ENCODE measurements at regions not wholly inside any gene's neighbourhood (a gene's known extent, or its start where the extent isn't known, plus 50 kb on each side); places are given as distances from the start of the nearest gene placed in this dataset.

DNA sequence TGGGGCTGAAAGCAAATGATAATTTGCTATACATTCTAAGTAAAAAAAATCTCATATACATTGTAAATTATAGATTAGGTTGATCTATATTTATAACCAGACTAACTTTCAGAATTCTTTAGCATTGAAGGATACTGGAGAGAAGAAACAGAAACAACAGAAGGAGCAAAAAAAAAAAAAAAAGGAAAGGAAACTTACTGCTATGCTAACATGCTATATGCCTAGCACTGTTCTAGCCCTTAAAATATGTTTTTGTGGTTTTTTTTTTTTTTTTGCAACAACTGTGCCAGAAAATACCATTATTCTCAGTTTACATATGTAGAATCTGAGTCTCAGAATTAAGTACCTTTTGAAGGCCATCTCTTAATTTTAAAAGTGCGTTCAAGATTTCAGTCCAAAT, 204.9 kb upstream of the MC4R start:
- no peak overlapping the region for H3K4me3 ChIP-seq (ENCODE audit: low read depth, low read length, poor library complexity, severe bottlenecking)
- no peak overlapping the region for H2AFZ ChIP-seq (ENCODE audit: low read length)
- no peaks in the 10 kb centered on the region for H3K9me3 ChIP-seq (ENCODE audit: low read length)
- no peaks in the 10 kb centered on the region for H3K9me2 ChIP-seq (ENCODE audit: low read depth, low read length)
- H3K27ac ChIP-seq (ENCODE audit: low read depth, low read length, poor library complexity, severe bottlenecking), result no peak overlapping the region
- no peaks in the 10 kb centered on the region for H3K36me3 ChIP-seq (ENCODE audit: insufficient read depth, low read length)
- H4K20me1 ChIP-seq (ENCODE audit: insufficient read depth, low read length), result no peaks in the 10 kb centered on the region
- no peaks in the 10 kb centered on the region for H3K4me1 ChIP-seq (ENCODE audit: insufficient read depth, low read length, severe bottlenecking)
- no peaks in the 10 kb centered on the region; the same call in 1 of the 2 replicates for H3F3A ChIP-seq (ENCODE audit: insufficient read depth, low read length)
- no peaks in the 10 kb centered on the region for H3K79me2 ChIP-seq (ENCODE audit: insufficient read depth, low read length)
- H3K9ac ChIP-seq (ENCODE audit: low read length), result no peak overlapping the region
- TF ChIP-seq EZH2 (IDR thresholded peaks at IDR 0.05; ENCODE audit: borderline replicate concordance, low read length), result no peak
- TF ChIP-seq, protein P1, sequence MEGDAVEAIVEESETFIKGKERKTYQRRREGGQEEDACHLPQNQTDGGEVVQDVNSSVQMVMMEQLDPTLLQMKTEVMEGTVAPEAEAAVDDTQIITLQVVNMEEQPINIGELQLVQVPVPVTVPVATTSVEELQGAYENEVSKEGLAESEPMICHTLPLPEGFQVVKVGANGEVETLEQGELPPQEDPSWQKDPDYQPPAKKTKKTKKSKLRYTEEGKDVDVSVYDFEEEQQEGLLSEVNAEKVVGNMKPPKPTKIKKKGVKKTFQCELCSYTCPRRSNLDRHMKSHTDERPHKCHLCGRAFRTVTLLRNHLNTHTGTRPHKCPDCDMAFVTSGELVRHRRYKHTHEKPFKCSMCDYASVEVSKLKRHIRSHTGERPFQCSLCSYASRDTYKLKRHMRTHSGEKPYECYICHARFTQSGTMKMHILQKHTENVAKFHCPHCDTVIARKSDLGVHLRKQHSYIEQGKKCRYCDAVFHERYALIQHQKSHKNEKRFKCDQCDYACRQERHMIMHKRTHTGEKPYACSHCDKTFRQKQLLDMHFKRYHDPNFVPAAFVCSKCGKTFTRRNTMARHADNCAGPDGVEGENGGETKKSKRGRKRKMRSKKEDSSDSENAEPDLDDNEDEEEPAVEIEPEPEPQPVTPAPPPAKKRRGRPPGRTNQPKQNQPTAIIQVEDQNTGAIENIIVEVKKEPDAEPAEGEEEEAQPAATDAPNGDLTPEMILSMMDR (IDR thresholded peaks at IDR 0.05; ENCODE audit: low read length), result no peak
- no peak overlapping the region for H3K4me2 ChIP-seq (ENCODE audit: low read length)
- H3K27me3 ChIP-seq (ENCODE audit: insufficient read depth, low read length), result no peaks in the 10 kb centered on the region

DNA sequence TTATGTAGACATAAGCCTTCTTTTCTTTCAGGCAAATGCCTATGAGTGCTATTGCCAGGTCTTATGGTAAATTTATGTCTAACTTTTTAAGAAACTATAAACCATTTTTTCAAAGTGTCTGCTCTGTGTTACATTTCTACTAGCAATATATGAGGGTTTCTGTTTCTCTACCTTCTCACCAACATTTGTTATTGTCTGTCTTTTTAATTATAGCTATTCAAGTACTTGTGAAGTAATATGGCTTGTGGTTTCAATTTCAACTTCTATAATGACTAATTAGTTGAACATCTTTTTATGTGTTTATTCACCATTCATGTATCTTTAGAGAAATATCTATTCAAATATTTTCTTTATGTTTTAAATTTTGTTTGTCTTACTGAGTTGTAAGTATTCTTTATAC, 213.1 kb upstream of the MC4R start:
- Histone ChIP-seq H3K27ac (ENCODE audit: low read depth, low read length, poor library complexity, severe bottlenecking) (no peak overlapping the region), H3K4me2 (ENCODE audit: low read length) (no peak overlapping the region), H3K9me3 (ENCODE audit: low read length) (peaks cover 7% of the 10 kb centered on the region; the same call in 1 of the 2 replicates), H3K4me3 (ENCODE audit: low read depth, low read length, poor library complexity, severe bottlenecking) (no peak overlapping the region), H3K4me1 (ENCODE audit: insufficient read depth, low read length, severe bottlenecking) (no peaks in the 10 kb centered on the region), H3F3A (ENCODE audit: insufficient read depth, low read length) (no peaks in the 10 kb centered on the region), H3K9ac (ENCODE audit: low read length) (no peak overlapping the region), H3K36me3 (ENCODE audit: insufficient read depth, low read length) (no peaks in the 10 kb centered on the region), H3K79me2 (ENCODE audit: insufficient read depth, low read length) (no peaks in the 10 kb centered on the region), H4K20me1 (ENCODE audit: insufficient read depth, low read length) (no peaks in the 10 kb centered on the region), H3K9me2 (ENCODE audit: low read depth, low read length) (no peaks in the 10 kb centered on the region), H2AFZ (ENCODE audit: low read length) (no peak overlapping the region), H3K27me3 (ENCODE audit: insufficient read depth, low read length) (no peaks in the 10 kb centered on the region)
- TF ChIP-seq, protein P1 (IDR thresholded peaks at IDR 0.05; ENCODE audit: low read length), result no peak
- no peak for TF ChIP-seq EZH2 (IDR thresholded peaks at IDR 0.05; ENCODE audit: borderline replicate concordance, low read length)

DNA sequence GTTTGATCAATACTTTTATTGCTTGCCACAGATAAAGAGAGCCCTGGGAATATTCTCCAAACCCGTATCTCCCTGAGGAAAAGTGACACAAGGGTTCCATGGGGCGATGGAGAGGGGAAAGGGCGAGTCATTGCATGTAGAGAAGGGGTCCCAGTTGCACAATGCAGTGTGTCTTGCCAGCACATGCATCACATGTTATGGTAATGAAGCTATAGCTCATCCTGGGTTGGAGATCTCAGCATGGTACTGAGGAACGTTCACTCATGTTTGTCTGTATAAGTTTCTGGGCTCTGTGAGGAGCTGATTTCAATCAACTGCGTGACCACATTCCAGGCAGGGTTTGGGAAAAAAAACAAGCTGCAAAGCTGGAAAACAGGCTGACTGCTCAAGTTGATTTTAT, 220.7 kb upstream of the MC4R start:
- Histone ChIP-seq H3K9me2 (ENCODE audit: low read depth, low read length) (no peaks in the 10 kb centered on the region), H3K9ac (ENCODE audit: low read length) (no peak overlapping the region), H4K20me1 (ENCODE audit: insufficient read depth, low read length) (no peaks in the 10 kb centered on the region), H3K9me3 (ENCODE audit: low read length) (no peaks in the 10 kb centered on the region), H2AFZ (ENCODE audit: low read length) (no peak overlapping the region), H3K4me2 (ENCODE audit: low read length) (no peak overlapping the region), H3K27me3 (ENCODE audit: insufficient read depth, low read length) (no peaks in the 10 kb centered on the region), H3K79me2 (ENCODE audit: insufficient read depth, low read length) (0 out of 2 replicates have a peak, but pooled peaks cover 3% of the 10 kb centered on the region), H3F3A (ENCODE audit: insufficient read depth, low read length) (no peaks in the 10 kb centered on the region), H3K27ac (ENCODE audit: low read depth, low read length, poor library complexity, severe bottlenecking) (no peak overlapping the region), H3K4me3 (ENCODE audit: low read depth, low read length, poor library complexity, severe bottlenecking) (no peak overlapping the region), H3K4me1 (ENCODE audit: insufficient read depth, low read length, severe bottlenecking) (no peaks in the 10 kb centered on the region), H3K36me3 (ENCODE audit: insufficient read depth, low read length) (no peaks in the 10 kb centered on the region)
- no peak for TF ChIP-seq EZH2 (IDR thresholded peaks at IDR 0.05; ENCODE audit: borderline replicate concordance, low read length)
- TF ChIP-seq, protein P1 (IDR thresholded peaks at IDR 0.05; ENCODE audit: low read length), result no peak

Data from OCI-LY1 (cell line).